ENCODE measurements at regions not wholly inside any gene's neighbourhood (a gene's known extent, or its start where the extent isn't known, plus 50 kb on each side); places are given as distances from the start of the nearest gene placed in this dataset.

DNA sequence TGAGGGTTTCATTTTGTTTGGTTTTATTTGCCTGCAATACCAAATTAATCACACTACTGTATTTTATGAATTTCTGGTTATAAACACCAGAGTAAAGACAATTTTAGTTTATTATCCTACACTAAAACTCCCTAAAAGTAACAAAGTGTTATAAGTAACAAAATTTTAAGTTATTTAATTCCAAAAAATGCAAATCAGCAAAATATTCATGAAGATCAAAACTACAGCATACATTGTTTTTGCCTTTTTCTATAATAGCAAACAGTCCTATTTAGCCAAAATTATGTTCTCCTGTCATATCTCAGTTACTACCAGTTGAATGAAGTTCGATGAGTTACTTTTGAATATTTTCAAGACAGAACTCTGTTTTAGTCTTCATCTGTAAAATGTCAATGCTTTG is 132.7 kb upstream of the CYLC2 start:
- no peak for TF ChIP-seq CTCF (IDR thresholded peaks at IDR 0.05; ENCODE audit: extremely low read depth, insufficient read depth, missing control alignments)
- no peak for DNase-seq (ENCODE audit: low spot score)
- in situ Hi-C loops (cut with MboI; ENCODE audit: low pct_unique_long_range_greater_than_20kb, low sequenced_read_pairs, unreplicated experiment), result no loop called here

- in situ Hi-C loops (cut with MboI; ENCODE audit: low pct_unique_long_range_greater_than_20kb, low sequenced_read_pairs, unreplicated experiment), result no loop called here
- no peak for DNase-seq (ENCODE audit: low spot score)
These were observed 139.5 kb upstream of the CYLC2 start for GRCh38 chr9:102855641-102856040.

GRCh38 chr9:102845827-102846371 is 149.2 kb upstream of the CYLC2 start:
- in situ Hi-C loops (cut with MboI; ENCODE audit: low pct_unique_long_range_greater_than_20kb, low sequenced_read_pairs, unreplicated experiment), result no loop called here
- no peak for TF ChIP-seq CTCF (IDR thresholded peaks at IDR 0.05; ENCODE audit: extremely low read depth, insufficient read depth, missing control alignments)
- no peak for DNase-seq (ENCODE audit: low spot score)

More at GRCh38 chr9:102855641-102856040, 139.5 kb upstream of the CYLC2 start:
- no peak for TF ChIP-seq CTCF (IDR thresholded peaks at IDR 0.05; ENCODE audit: extremely low read depth, insufficient read depth, missing control alignments)

- no peak for TF ChIP-seq CTCF (IDR thresholded peaks at IDR 0.05; ENCODE audit: extremely low read depth, insufficient read depth, missing control alignments)
- in situ Hi-C loops (cut with MboI; ENCODE audit: low pct_unique_long_range_greater_than_20kb, low sequenced_read_pairs, unreplicated experiment), result no loop called here
- no peak for DNase-seq (ENCODE audit: low spot score)
These were observed 150.4 kb upstream of the CYLC2 start for GRCh38 chr9:102844716-102845115.

GRCh38 chr9:102842423-102842822 is 152.7 kb upstream of the CYLC2 start:
- TF ChIP-seq CTCF (IDR thresholded peaks at IDR 0.05; ENCODE audit: extremely low read depth, insufficient read depth, missing control alignments), result no peak
- no peak for DNase-seq (ENCODE audit: low spot score)
- in situ Hi-C loops (cut with MboI; ENCODE audit: low pct_unique_long_range_greater_than_20kb, low sequenced_read_pairs, unreplicated experiment), result no loop called here

- TF ChIP-seq CTCF (IDR thresholded peaks at IDR 0.05; ENCODE audit: extremely low read depth, insufficient read depth, missing control alignments), result no peak
- no peak for DNase-seq (ENCODE audit: low spot score)
- in situ Hi-C loops (cut with MboI; ENCODE audit: low pct_unique_long_range_greater_than_20kb, low sequenced_read_pairs, unreplicated experiment), result no loop called here
These were observed 153.8 kb upstream of the CYLC2 start for GRCh38 chr9:102841376-102841775.

DNA sequence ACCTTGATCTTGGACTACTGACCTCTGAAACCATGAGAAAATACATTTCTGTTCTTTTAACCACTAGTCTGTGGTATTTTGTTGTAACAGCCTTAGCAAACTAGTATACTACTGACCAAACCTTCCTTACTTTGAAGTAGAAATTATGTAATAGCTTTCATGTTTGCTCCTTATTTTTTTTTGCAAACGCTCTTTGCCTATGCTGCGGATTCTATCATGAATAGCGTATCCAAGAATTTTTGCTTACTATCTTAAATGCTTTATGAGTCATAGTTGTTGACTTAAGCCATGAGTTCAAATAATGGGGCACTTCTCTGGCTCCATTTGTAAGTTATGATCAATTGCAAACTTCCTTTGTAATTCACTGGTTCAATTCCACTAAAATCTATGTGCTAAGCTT is 154.8 kb upstream of the CYLC2 start:
- no peak for DNase-seq (ENCODE audit: low spot score)
- in situ Hi-C loops (cut with MboI; ENCODE audit: low pct_unique_long_range_greater_than_20kb, low sequenced_read_pairs, unreplicated experiment), result no loop called here
- TF ChIP-seq CTCF (IDR thresholded peaks at IDR 0.05; ENCODE audit: extremely low read depth, insufficient read depth, missing control alignments), result no peak

Measured in GM13977 (cell line).